ENCODE measurements at regions not wholly inside any gene's neighbourhood (a gene's known extent, or its start where the extent isn't known, plus 50 kb on each side); places are given as distances from the start of the nearest gene placed in this dataset.

- no peak for DNase-seq (ENCODE audit: low spot score)
Observed at GRCh38 chr3:168154089-168154488, 58.4 kb upstream of the GOLIM4 start.

GRCh38 chr3:168152149-168152548, 56.4 kb upstream of the GOLIM4 start:
- H3K9me3 ChIP-seq = peaks cover 7% of the 10 kb centered on the region
- ATAC-seq (ENCODE audit: insufficient number of reproducible peaks, low FRiP score, low read depth) (no peak), DNase-seq (ENCODE audit: low spot score) (no peak)
- H3K36me3 ChIP-seq = no peaks in the 10 kb centered on the region
- H3K4me1 ChIP-seq (ENCODE audit: control insufficient read depth in 1 of 2, low read depth in 2 of 2) = no peaks in the 10 kb centered on the region
- no peak overlapping the region for H3K27ac ChIP-seq
- no peaks in the 10 kb centered on the region for H3K27me3 ChIP-seq (replicated peaks; ENCODE audit: insufficient read depth)
- no peak for TF ChIP-seq CTCF (IDR thresholded peaks at IDR 0.05)
- no peak overlapping the region for H3K4me3 ChIP-seq

More at GRCh38 chr3:168154089-168154488, 58.4 kb upstream of the GOLIM4 start:
- no peaks in the 10 kb centered on the region for H3K27me3 ChIP-seq (replicated peaks; ENCODE audit: insufficient read depth)
- H3K4me3 ChIP-seq = no peak overlapping the region
- no peak overlapping the region for H3K27ac ChIP-seq
- no peaks in the 10 kb centered on the region for H3K36me3 ChIP-seq
- no peak for ATAC-seq (ENCODE audit: insufficient number of reproducible peaks, low FRiP score, low read depth)
- no peak for TF ChIP-seq CTCF (IDR thresholded peaks at IDR 0.05)
- H3K4me1 ChIP-seq (ENCODE audit: control insufficient read depth in 1 of 2, low read depth in 2 of 2) = no peaks in the 10 kb centered on the region
- peaks cover 7% of the 10 kb centered on the region for H3K9me3 ChIP-seq
